Lower leg skin (tissue), 4 donors: ENCODE measurements at regions not wholly inside any gene's neighbourhood (a gene's known extent, or its start where the extent isn't known, plus 50 kb on each side); places are given as distances from the start of the nearest gene placed in this dataset.
A peak's percentile ranks its signal among the peaks of the same experiment; 100 is the strongest.

Experiments used
- DNase-seq, 2 donors: peaks; one replicate each; pipeline ENCODE4 v3.0.0-alpha.2; 2019; ENCODE audit warnings: low spot score in 2 of 2
- H3K4me3 ChIP-seq: fragments of 200-600 bp; sonication (generic); 2 replicates; pipeline ENCODE4 v1.5.1; 2017; ENCODE audit warnings: mild to moderate bottlenecking, low read depth; ENCODE audit not compliant: poor library complexity, severe bottlenecking
- CTCF ChIP-seq, 3 donors: fragments of 450-650 bp; IDR thresholded peaks; one replicate each; pipeline ENCODE4 v1.5.1; 2016; ENCODE audit warnings: antibody characterized with exemption in 3 of 3, mild to moderate bottlenecking in 3 of 3, moderate library complexity in 2 of 3
- POLR2A ChIP-seq, 2 donors: fragments of 450-650 bp; IDR thresholded peaks; one replicate each; pipeline ENCODE4 v1.6.1; 2016 to 2017; ENCODE audit warnings: antibody characterized with exemption in 2 of 2, mild to moderate bottlenecking in 1 of 2, moderate library complexity in 1 of 2
- WGBS, 2 donors: methylation state at CpG; one replicate each; pipeline ENCODE4 v1.1.5; 2018; 5-methylcytosine and 5-hydroxymethylcytosine counted together
- intact Hi-C: fragments of 100-400 bp; cut with DNase I; formaldehyde crosslinking; loops from one replicate; pipeline ENCODE4 v1.15.0; 2023; ENCODE audit warnings: low total_unique reads

GRCh38 chr10:2891073-2891769 is 176.1 kb upstream of the PFKP start:
- H3K4me3 ChIP-seq: no peak overlapping the region
- peak in 1 of 2 donors; percentile 75 for DNase-seq
- intact Hi-C loops: no loop called here
- no peak for TF ChIP-seq CTCF (IDR thresholded peaks at IDR 0.05)
- WGBS, 2 donors: 49 to 52% methylated on average over 14 of the region's 14 CpGs

- intact Hi-C loops: no loop called here
- peak in 1 of 2 donors; percentile 68 for DNase-seq
- WGBS, 2 donors: 93% methylated on average over 15 to 20 of the region's 23 CpGs
These were observed 177.3 kb upstream of the PFKP start for GRCh38 chr10:2890093-2890492.

GRCh38 chr10:2888403-2889004 is 178.8 kb upstream of the PFKP start:
- intact Hi-C loops: no loop called here
- WGBS, 2 donors: 93 to 95% methylated on average over 14 of the region's 14 CpGs
- peak in 1 of 2 donors; percentile 53 for DNase-seq
- H3K4me3 ChIP-seq: no peak overlapping the region
- TF ChIP-seq POLR2A (IDR thresholded peaks at IDR 0.05): no peak
- no peak for TF ChIP-seq CTCF (IDR thresholded peaks at IDR 0.05)

More at GRCh38 chr10:2890093-2890492, 177.3 kb upstream of the PFKP start:
- TF ChIP-seq CTCF (IDR thresholded peaks at IDR 0.05): no peak
- no peak for TF ChIP-seq POLR2A (IDR thresholded peaks at IDR 0.05)
- no peak overlapping the region for H3K4me3 ChIP-seq

GRCh38 chr10:2887391-2888070 is 179.8 kb upstream of the PFKP start:
- H3K4me3 ChIP-seq: no peak overlapping the region
- 82 to 88% methylated on average over 12 of the region's 12 CpGs for WGBS, 2 donors
- intact Hi-C loops: no loop called here
- no peak for TF ChIP-seq CTCF (IDR thresholded peaks at IDR 0.05)
- DNase-seq: peak in 1 of 2 donors; percentile 63

GRCh38 chr10:2886662-2887061 is 180.7 kb upstream of the PFKP start:
- no peak overlapping the region for H3K4me3 ChIP-seq
- TF ChIP-seq POLR2A (IDR thresholded peaks at IDR 0.05) (no peak), CTCF (IDR thresholded peaks at IDR 0.05) (no peak)
- DNase-seq: peak in 1 of 2 donors; percentile 45
- 86 to 87% methylated on average over 12 of the region's 12 CpGs for WGBS, 2 donors
- intact Hi-C loops: no loop called here
